Fibroblast of lung (primary cell): ENCODE measurements at regions not wholly inside any gene's neighbourhood (a gene's known extent, or its start where the extent isn't known, plus 50 kb on each side); places are given as distances from the start of the nearest gene placed in this dataset.

ENCODE experiments used
- EZH2 ChIP-seq: IDR thresholded peaks from 2 replicates; pipeline ENCODE4 v1.5.1; 2012; ENCODE audit warnings: low read length, control low read depth, mild to moderate bottlenecking; ENCODE audit errors: missing control alignments
- TF ChIP-seq, protein P1 (sequence below), 2 donors: IDR thresholded peaks in 1 of 2; conservative IDR thresholded peaks in 1 of 2; 1 replicate in 1 of 2; 2 replicates in 1 of 2; pipeline ENCODE4 v1.5.1; 2011 to 2012; ENCODE audit warnings: low read length in 2 of 2, control low read depth in 1 of 2, inconsistent platforms in 1 of 2, low read depth in 1 of 2, mild to moderate bottlenecking in 1 of 2

- TF ChIP-seq, protein P1, sequence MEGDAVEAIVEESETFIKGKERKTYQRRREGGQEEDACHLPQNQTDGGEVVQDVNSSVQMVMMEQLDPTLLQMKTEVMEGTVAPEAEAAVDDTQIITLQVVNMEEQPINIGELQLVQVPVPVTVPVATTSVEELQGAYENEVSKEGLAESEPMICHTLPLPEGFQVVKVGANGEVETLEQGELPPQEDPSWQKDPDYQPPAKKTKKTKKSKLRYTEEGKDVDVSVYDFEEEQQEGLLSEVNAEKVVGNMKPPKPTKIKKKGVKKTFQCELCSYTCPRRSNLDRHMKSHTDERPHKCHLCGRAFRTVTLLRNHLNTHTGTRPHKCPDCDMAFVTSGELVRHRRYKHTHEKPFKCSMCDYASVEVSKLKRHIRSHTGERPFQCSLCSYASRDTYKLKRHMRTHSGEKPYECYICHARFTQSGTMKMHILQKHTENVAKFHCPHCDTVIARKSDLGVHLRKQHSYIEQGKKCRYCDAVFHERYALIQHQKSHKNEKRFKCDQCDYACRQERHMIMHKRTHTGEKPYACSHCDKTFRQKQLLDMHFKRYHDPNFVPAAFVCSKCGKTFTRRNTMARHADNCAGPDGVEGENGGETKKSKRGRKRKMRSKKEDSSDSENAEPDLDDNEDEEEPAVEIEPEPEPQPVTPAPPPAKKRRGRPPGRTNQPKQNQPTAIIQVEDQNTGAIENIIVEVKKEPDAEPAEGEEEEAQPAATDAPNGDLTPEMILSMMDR (conservative IDR thresholded peaks at IDR 0.05 in 1 of 2, IDR thresholded peaks at IDR 0.05 in 1 of 2; ENCODE audit: low read depth in 1 of 2, low read length in 2 of 2): no peak
- TF ChIP-seq EZH2: no peak
Observed at GRCh38 chr2:193276988-193277387, 1082.3 kb upstream of the TMEFF2 start.
